Cardiac muscle cell (in vitro differentiated cells and primary cell): ENCODE measurements at regions not wholly inside any gene's neighbourhood (a gene's known extent, or its start where the extent isn't known, plus 50 kb on each side); places are given as distances from the start of the nearest gene placed in this dataset.

Source experiments
- DNase-seq, 2 donors: peaks; one replicate each; pipeline versions ENCODE4 v3.0.0 to v3.0.0-alpha.2; 2010 to 2017; ENCODE audit warnings: low read depth in 1 of 2, low spot score in 1 of 2
- H3K27ac ChIP-seq: fragments of 200-600 bp; sonication (generic); 2 replicates; pipeline ENCODE4 v1.5.1; 2016
- H3K27me3 ChIP-seq: fragments of 200-600 bp; sonication (generic); 2 replicates; pipeline ENCODE4 v1.6.0; 2016; ENCODE audit warnings: control low read depth
- H3K36me3 ChIP-seq: fragments of 200-600 bp; sonication (generic); 2 replicates; pipeline ENCODE4 v1.5.1; 2016; ENCODE audit warnings: control low read depth
- H3K4me1 ChIP-seq: fragments of 200-600 bp; sonication (generic); 2 replicates; pipeline ENCODE4 v1.8.1; 2017; ENCODE audit warnings: low read depth, mild to moderate bottlenecking, mixed run types
- H3K4me3 ChIP-seq: fragments of 200-600 bp; sonication (generic); 2 replicates; pipeline ENCODE4 v1.5.1; 2016; ENCODE audit warnings: mild to moderate bottlenecking
- H3K9me3 ChIP-seq: fragments of 200-600 bp; sonication (generic); 2 replicates; pipeline ENCODE4 v1.5.1; 2017; ENCODE audit warnings: low read depth, mild to moderate bottlenecking, control low read depth
- CTCF ChIP-seq: IDR thresholded peaks from 2 replicates; pipeline ENCODE4 v1.5.1; 2012; ENCODE audit warnings: low read depth, mild to moderate bottlenecking, low read length

- H3K27ac ChIP-seq, result no peak overlapping the region
- no peak for TF ChIP-seq CTCF
- H3K27me3 ChIP-seq, result no peaks in the 10 kb centered on the region
- H3K4me3 ChIP-seq, result no peak overlapping the region
- no peaks in the 10 kb centered on the region for H3K4me1 ChIP-seq
- no peak for DNase-seq
- no peaks in the 10 kb centered on the region for H3K9me3 ChIP-seq
- H3K36me3 ChIP-seq, result no peaks in the 10 kb centered on the region
These were observed 379.2 kb downstream of the GRIN2B start for GRCh38 chr12:13602172-13602571.

- no peak overlapping the region for H3K27ac ChIP-seq
- no peak overlapping the region for H3K4me3 ChIP-seq
- H3K9me3 ChIP-seq, result no peaks in the 10 kb centered on the region
- H3K27me3 ChIP-seq, result no peaks in the 10 kb centered on the region
- no peak for DNase-seq
- TF ChIP-seq CTCF, result no peak
- no peaks in the 10 kb centered on the region for H3K4me1 ChIP-seq
- no peaks in the 10 kb centered on the region for H3K36me3 ChIP-seq
These were observed 382.2 kb downstream of the GRIN2B start for GRCh38 chr12:13599176-13599575.

- Histone ChIP-seq H3K9me3 (no peaks in the 10 kb centered on the region), H3K4me3 (no peak overlapping the region), H3K4me1 (no peaks in the 10 kb centered on the region), H3K27me3 (no peaks in the 10 kb centered on the region), H3K27ac (no peak overlapping the region), H3K36me3 (no peaks in the 10 kb centered on the region)
- no peak for TF ChIP-seq CTCF
- DNase-seq, result no peak
These were observed 383.6 kb downstream of the GRIN2B start for GRCh38 chr12:13597837-13598236.

GRCh38 chr12:13597166-13597565 lies 384.2 kb downstream of the GRIN2B start:
- no peaks in the 10 kb centered on the region for H3K36me3 ChIP-seq
- H3K4me3 ChIP-seq, result no peak overlapping the region
- H3K27ac ChIP-seq, result no peak overlapping the region
- H3K4me1 ChIP-seq, result no peaks in the 10 kb centered on the region
- no peak for DNase-seq
- no peaks in the 10 kb centered on the region for H3K9me3 ChIP-seq
- no peak for TF ChIP-seq CTCF
- H3K27me3 ChIP-seq, result no peaks in the 10 kb centered on the region

GRCh38 chr12:13596714-13597113 lies 384.7 kb downstream of the GRIN2B start:
- TF ChIP-seq CTCF, result no peak
- no peaks in the 10 kb centered on the region for H3K36me3 ChIP-seq
- no peak for DNase-seq

More at GRCh38 chr12:13596714-13597113, 384.7 kb downstream of the GRIN2B start:
- Histone ChIP-seq H3K9me3 (no peaks in the 10 kb centered on the region), H3K27ac (no peak overlapping the region), H3K4me1 (no peaks in the 10 kb centered on the region), H3K27me3 (no peaks in the 10 kb centered on the region), H3K4me3 (no peak overlapping the region)
